AG04449 (cell line): ENCODE measurements at regions not wholly inside any gene's neighbourhood (a gene's known extent, or its start where the extent isn't known, plus 50 kb on each side); places are given as distances from the start of the nearest gene placed in this dataset.

Experiments
- CTCF ChIA-PET: fragments of 350-600 bp; formaldehyde crosslinking; extraction: SDS; loops from one replicate; lab custom pipeline; 2021; ENCODE audit warnings: antibody characterized with exemption; lab: Yijun Ruan, JAX
- POLR2A ChIA-PET: fragments of 400-600, 350-600 bp; formaldehyde crosslinking; extraction: SDS; loops from one replicate; lab custom pipeline; 2020; ENCODE audit warnings: antibody characterized with exemption, inconsistent platforms; lab: Yijun Ruan, JAX
- DNase-seq: peaks from one replicate; pipeline ENCODE4 v3.0.0-alpha.2; 2010; ENCODE audit warnings: low read depth, low spot score
- H3K4me3 ChIP-seq: 2 replicates; pipeline ENCODE4 v1.5.1; 2011; ENCODE audit warnings: low read depth, mild to moderate bottlenecking, control low read depth, low read length
- CTCF ChIP-seq: IDR thresholded peaks from one replicate; pipeline ENCODE4 v1.5.1; 2011; ENCODE audit warnings: mild to moderate bottlenecking, moderate library complexity, low read length, control low read depth, inconsistent platforms; ENCODE audit not compliant: insufficient read depth; ENCODE audit errors: missing control alignments

DNA sequence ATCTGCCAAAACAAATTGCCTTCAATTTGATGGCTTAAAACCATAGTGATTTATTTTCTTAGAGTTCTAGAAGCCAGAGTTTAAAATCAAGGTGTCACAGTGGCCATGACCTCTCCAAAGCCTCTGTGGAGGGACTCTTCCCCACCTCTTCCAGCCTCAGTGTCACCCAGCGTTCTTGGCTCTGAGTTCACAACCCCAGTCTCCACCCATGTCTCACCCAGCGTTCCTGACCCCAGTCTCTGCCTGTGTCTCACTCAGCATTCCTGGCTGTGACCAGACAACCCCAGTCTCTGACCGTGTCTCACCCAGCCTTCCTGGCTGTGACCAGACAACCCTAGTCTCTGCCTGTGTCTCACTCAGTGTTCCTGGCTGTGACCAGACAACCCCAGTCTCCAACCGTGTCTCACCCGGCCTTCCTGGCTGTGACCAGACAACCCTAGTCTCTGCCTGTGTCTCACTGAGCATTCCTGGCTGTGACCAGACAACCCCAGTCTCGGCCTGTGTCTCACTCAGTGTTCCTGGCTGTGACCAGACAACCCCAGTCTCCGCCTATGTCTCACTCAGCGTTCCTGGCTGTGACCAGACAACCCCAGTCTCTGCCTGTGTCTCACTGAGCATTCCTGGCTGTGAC lies 299.3 kb downstream of the GALR1 start:
- ChIA-PET POLR2A (no interaction called here), CTCF (no interaction called here)
- no peak overlapping the region for H3K4me3 ChIP-seq
- DNase-seq = no peak
- TF ChIP-seq CTCF = no peak

DNA sequence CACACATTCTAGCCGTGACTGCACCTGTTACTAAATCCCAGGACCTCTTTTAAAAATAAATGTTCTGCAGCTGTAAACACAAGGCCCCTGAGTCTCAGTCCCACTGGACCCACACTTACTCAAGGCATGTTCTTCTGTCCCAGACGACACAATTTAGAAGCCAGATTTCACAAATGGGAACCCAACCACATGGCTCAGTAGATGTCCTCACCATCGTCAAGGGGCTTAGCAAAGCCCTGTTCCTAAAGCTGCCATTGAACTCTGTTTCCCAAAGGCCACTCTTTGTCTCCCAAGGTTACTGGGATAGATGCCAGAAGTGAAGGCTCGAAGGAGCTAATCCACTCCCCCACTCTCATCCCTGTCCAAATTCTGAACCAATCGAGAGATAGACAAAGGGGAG lies 301.0 kb downstream of the GALR1 start:
- DNase-seq = no peak
- no peak overlapping the region for H3K4me3 ChIP-seq
- POLR2A ChIA-PET = no interaction called here
- no peak for TF ChIP-seq CTCF
- CTCF ChIA-PET = no interaction called here

- no peak overlapping the region for H3K4me3 ChIP-seq
- ChIA-PET POLR2A (no interaction called here), CTCF (no interaction called here)
- DNase-seq = no peak
- TF ChIP-seq CTCF = no peak
Measured at GRCh38 chr18:77551055-77551454, 301.4 kb downstream of the GALR1 start.

DNA sequence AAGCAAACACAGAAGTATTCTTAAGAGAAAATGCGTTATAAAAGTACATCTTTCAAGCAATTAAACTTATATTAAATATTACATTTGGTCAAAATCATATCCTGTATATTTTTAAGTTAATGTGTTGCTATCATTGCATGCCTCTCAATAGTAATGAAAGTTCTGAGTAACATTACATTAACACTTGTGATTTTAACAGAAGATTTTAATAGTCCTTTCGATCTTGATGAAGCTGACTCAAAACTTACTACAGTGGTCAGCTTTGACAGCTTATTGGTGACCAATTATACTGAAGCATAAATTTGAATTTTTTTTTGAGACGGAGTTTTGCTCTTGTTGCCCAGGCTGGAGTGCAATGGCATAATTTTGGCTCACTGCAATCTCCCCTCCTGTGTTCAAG lies 303.3 kb downstream of the GALR1 start:
- no peak for TF ChIP-seq CTCF
- ChIA-PET POLR2A (no interaction called here), CTCF (no interaction called here)
- DNase-seq = no peak
- H3K4me3 ChIP-seq = no peak overlapping the region

DNA sequence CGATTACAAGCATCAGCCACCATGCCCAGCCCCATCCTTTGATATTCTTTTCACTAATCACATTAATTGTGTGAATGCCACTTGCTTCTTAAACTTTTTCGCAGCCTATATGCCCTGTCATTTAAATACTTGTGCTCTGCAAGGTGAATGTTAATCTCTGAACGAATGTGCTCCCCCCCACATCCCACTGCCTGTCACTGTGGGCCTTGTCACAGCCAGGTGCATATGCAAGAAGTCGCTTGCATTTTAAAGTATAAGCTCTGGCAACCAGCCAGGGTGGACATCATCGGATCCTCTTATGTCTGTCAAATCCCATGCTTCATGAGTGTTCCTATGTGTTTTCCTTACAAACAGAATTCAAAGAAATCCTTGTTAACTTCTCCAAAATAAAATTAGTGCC lies 304.4 kb downstream of the GALR1 start:
- ChIA-PET CTCF (no interaction called here), POLR2A (no interaction called here)
- no peak for TF ChIP-seq CTCF
- no peak for DNase-seq
- H3K4me3 ChIP-seq = no peak overlapping the region

- CTCF ChIA-PET = no interaction called here
- no peak overlapping the region for H3K4me3 ChIP-seq
- no peak for DNase-seq
- POLR2A ChIA-PET = no interaction called here
- no peak for TF ChIP-seq CTCF
Measured at GRCh38 chr18:77557046-77557587, 307.5 kb downstream of the GALR1 start.
